Testis (tissue), 2 donors: ENCODE measurements at regions not wholly inside any gene's neighbourhood (a gene's known extent, or its start where the extent isn't known, plus 50 kb on each side); places are given as distances from the start of the nearest gene placed in this dataset.

ENCODE experiments used
- DNase-seq: peaks from one replicate; pipeline ENCODE4 v3.0.0-alpha.2; 2019
- H3K27ac ChIP-seq, 2 donors: fragments of 200-600 bp; sonication (generic); one replicate each; pipeline ENCODE4 v1.5.1; 2019
- H3K27me3 ChIP-seq: fragments of 200-600 bp; sonication (generic); one replicate; pipeline ENCODE4 v1.5.1; 2019
- H3K36me3 ChIP-seq: fragments of 200-600 bp; sonication (generic); one replicate; pipeline ENCODE4 v1.5.1; 2017; ENCODE audit warnings: low read depth; ENCODE audit errors: missing control alignments
- H3K4me1 ChIP-seq: fragments of 200-600 bp; sonication (generic); one replicate; pipeline ENCODE4 v1.5.1; 2019
- H3K4me3 ChIP-seq, 2 donors: fragments of 200-600 bp; sonication (generic); one replicate each; pipeline ENCODE4 v1.5.1; 2017 to 2019
- H3K9me3 ChIP-seq: fragments of 200-600 bp; sonication (generic); one replicate; pipeline ENCODE4 v1.5.1; 2017
- POLR2A ChIP-seq: fragments of 450-650 bp; IDR thresholded peaks from one replicate; pipeline ENCODE4 v1.6.1; 2017; ENCODE audit warnings: antibody characterized with exemption, mild to moderate bottlenecking, moderate library complexity
- WGBS, 2 donors: methylation state at CpG; one replicate each; pipeline ENCODE4 v1.1.5; 2018; 5-methylcytosine and 5-hydroxymethylcytosine counted together
- intact Hi-C: fragments of 100-400 bp; cut with DNase I; formaldehyde crosslinking; loops from one replicate; pipeline ENCODE4 v1.15.1; 2023; ENCODE audit warnings: low total_unique reads
- TF ChIP-seq, protein P1 (sequence below), 3 experiments: fragments of 450-650 bp in 2 of 3; fragments of 200-600 bp in 1 of 3; sonication (generic) in 1 of 3; IDR thresholded peaks; one replicate each; pipeline ENCODE4 v1.5.1; 2016 to 2019; ENCODE audit warnings: antibody characterized with exemption in 3 of 3, mild to moderate bottlenecking in 2 of 3, moderate library complexity in 1 of 3

DNA sequence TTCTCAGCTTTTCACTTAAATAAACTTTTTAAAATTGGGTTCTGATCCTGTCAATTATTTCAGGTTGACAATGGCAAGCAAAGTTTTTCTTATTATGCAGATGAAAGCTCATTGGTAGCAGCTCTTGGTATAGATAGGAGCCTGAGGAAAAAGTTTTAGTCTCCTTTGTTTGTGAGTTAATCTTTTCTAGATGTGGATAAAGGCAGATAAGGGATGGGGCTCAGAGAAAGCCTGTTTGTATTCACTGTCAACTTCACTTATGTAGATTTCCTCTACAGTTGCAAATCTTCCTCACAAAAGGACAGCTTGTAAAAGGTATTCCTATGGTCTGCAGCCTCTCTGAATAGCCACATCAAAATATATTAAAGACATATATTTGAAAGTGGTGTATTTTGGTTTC lies 224.5 kb upstream of the SPOPL start:
- Histone ChIP-seq H3K9me3 (no peaks in the 10 kb centered on the region), H3K4me1 (no peaks in the 10 kb centered on the region), H3K4me3 (no peak overlapping the region), H3K27ac (no peak overlapping the region), H3K27me3 (no peaks in the 10 kb centered on the region), H3K36me3 (no peaks in the 10 kb centered on the region)
- no peak for DNase-seq
- no peak for TF ChIP-seq POLR2A
- TF ChIP-seq, protein P1, sequence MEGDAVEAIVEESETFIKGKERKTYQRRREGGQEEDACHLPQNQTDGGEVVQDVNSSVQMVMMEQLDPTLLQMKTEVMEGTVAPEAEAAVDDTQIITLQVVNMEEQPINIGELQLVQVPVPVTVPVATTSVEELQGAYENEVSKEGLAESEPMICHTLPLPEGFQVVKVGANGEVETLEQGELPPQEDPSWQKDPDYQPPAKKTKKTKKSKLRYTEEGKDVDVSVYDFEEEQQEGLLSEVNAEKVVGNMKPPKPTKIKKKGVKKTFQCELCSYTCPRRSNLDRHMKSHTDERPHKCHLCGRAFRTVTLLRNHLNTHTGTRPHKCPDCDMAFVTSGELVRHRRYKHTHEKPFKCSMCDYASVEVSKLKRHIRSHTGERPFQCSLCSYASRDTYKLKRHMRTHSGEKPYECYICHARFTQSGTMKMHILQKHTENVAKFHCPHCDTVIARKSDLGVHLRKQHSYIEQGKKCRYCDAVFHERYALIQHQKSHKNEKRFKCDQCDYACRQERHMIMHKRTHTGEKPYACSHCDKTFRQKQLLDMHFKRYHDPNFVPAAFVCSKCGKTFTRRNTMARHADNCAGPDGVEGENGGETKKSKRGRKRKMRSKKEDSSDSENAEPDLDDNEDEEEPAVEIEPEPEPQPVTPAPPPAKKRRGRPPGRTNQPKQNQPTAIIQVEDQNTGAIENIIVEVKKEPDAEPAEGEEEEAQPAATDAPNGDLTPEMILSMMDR (IDR thresholded peaks at IDR 0.05): no peak
- intact Hi-C loops: no loop called here

DNA sequence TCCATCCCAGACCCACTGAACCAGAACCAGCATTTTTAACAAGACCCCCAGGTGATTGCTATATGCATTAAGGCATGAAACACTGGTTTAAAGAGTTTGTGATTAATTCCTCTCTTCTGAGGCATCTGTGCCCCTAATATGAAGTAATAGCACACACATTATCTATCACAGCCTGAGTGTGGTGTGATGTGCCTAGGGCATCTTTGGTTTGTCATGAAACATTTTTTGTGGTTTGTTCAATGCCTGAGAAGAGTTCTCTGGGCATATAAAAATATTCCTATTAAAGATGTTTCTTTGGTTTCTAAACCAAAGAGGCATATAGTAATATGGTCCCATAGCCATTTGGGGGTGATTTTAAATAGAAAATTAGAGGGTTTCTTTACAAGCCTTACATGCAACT lies 221.7 kb upstream of the SPOPL start:
- no peak overlapping the region for H3K27ac ChIP-seq
- no peak for DNase-seq
- no peaks in the 10 kb centered on the region for H3K4me1 ChIP-seq
- TF ChIP-seq, protein P1 (IDR thresholded peaks at IDR 0.05): no peak
- TF ChIP-seq POLR2A: no peak
- H3K36me3 ChIP-seq: no peaks in the 10 kb centered on the region
- no peaks in the 10 kb centered on the region for H3K9me3 ChIP-seq
- H3K27me3 ChIP-seq: no peaks in the 10 kb centered on the region
- intact Hi-C loops: no loop called here
- H3K4me3 ChIP-seq: no peak overlapping the region

DNA sequence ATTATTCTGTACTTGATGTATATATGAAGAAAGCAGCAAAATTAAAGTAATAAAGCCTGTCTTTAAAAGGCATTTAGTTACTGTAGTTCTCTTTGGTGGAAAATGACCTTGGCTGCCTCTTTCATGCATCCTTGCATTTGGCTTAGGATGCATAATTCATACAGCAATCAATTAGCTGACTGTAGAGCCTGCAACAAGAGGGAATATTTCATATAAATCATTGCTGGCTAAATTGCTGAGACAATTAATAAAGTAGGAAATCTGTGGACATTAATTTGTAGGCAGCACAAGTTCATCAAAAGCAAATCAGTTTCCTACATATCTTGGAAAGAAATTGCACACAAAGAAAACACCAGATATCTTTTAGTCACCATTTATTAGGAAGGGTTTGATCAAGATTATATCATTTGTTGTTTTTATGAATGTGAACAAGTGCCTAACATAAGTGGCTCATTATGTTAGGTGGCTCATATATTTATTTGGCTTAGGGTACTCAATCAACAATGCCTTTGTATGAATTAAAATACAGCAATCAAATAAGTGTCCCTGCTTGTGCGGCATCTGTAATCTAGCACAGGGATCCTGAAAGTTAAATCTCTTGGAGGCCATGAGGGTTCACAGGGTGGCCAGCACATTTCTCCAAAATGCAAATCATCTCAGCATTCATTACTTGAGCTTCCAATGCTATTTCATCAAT lies 220.4 kb upstream of the SPOPL start:
- Histone ChIP-seq H3K9me3 (no peaks in the 10 kb centered on the region), H3K4me3 (no peak overlapping the region), H3K36me3 (no peaks in the 10 kb centered on the region), H3K4me1 (no peaks in the 10 kb centered on the region), H3K27ac (no peak overlapping the region), H3K27me3 (no peaks in the 10 kb centered on the region)
- no peak for DNase-seq
- 96 to 100% methylated on average over 1 of the region's 1 CpG for WGBS, 2 donors
- intact Hi-C loops: no loop called here
- TF ChIP-seq POLR2A: no peak
- TF ChIP-seq, protein P1 (IDR thresholded peaks at IDR 0.05): no peak

DNA sequence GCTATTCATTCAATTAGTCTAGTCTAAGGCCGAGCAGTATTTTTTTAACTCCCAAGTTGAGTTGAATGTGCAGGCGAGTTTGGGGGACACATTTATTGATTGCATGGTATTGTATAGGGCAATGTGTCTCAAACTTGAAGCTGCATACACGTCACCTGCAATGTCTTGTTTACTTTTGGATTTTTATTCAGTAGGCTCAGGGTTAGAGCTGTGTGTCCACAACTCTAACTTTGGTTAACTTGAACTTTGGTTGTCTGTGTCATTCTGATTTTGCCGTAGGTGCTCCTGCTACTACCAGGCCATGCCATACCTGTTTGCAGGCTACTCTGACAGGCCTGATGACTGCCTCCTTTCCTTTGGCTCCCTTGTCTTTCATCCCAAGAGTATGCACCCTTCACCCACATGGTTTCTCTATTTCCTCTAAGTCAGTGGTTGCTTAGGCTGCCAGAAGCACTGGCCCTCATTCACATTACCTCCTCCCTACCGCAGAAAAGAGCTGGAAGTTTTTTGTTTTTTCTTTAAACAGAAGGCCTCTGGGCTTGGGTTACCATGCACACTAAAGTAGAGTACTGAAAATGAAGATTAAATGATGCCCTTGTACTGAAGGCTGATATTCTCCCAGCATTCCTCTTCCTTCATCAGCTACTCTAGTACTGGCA lies 219.4 kb upstream of the SPOPL start:
- Histone ChIP-seq H3K27ac (no peak overlapping the region), H3K4me3 (no peak overlapping the region), H3K4me1 (no peaks in the 10 kb centered on the region), H3K27me3 (no peaks in the 10 kb centered on the region), H3K9me3 (no peaks in the 10 kb centered on the region), H3K36me3 (no peaks in the 10 kb centered on the region)
- 92 to 94% methylated on average over 5 of the region's 5 CpGs for WGBS, 2 donors
- TF ChIP-seq, protein P1 (IDR thresholded peaks at IDR 0.05): no peak
- DNase-seq: no peak
- intact Hi-C loops: no loop called here

DNA sequence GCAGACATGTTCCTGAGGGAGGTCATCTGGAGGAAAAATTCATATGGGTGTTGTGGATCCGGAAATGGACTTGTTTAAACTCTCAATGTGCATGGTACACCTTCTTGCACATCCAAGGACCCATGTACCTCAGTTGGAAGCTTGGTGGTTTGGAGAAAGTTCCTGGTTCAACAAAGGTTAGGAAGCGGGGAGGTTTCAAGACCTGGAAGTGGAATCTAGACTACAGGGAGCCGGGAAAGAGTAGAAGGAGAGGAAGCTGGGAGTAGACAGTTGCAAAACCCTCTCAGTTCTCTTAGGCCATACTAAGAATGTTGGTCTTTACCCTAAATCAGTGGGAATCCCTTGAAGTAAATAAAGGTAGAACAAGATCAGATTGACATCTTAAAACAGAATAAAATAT lies 209.8 kb upstream of the SPOPL start:
- Histone ChIP-seq H3K27ac (no peak overlapping the region), H3K9me3 (no peaks in the 10 kb centered on the region), H3K36me3 (no peaks in the 10 kb centered on the region), H3K27me3 (no peaks in the 10 kb centered on the region), H3K4me1 (no peaks in the 10 kb centered on the region), H3K4me3 (no peak overlapping the region)
- DNase-seq: no peak
- no peak for TF ChIP-seq POLR2A
- TF ChIP-seq, protein P1 (IDR thresholded peaks at IDR 0.05): no peak
- intact Hi-C loops: no loop called here
- WGBS, 2 donors: 93 to 97% methylated on average over 3 of the region's 3 CpGs
